Islet of Langerhans (tissue), 1 donor: ENCODE measurements at regions not wholly inside any gene's neighbourhood (a gene's known extent, or its start where the extent isn't known, plus 50 kb on each side); places are given as distances from the start of the nearest gene placed in this dataset.
"Not testable (repeated sequence)": the region's sequence is repeated elsewhere in the genome, so short reads cannot be mapped to it uniquely, and the experiment has no call there.

Experiments used
- FAIRE-seq: peaks from one replicate; lab custom pipeline; 2011; peaks lifted over from hg19 to GRCh38; lab: Jason Lieb, UNC

DNA sequence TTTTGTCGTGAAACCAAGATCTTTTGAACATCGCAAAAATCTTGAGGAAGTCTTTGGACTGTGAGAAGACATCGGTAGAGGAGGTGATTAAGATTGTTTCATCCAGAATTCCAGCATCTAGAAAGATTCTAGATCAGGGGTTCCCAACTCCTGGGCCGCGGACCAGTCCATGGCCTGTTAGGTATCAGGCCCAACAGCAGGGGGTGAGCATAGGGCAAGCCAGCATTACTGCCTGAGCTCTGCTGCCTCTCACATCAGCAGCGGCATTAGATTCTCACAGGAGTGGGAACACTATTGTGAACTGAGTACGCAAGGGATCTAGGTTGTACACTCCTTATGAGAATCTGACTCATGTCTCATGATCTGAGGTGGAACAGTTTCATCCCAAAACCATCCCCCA is 600.6 kb upstream of the CDH11 start:
- FAIRE-seq, result no peak

DNA sequence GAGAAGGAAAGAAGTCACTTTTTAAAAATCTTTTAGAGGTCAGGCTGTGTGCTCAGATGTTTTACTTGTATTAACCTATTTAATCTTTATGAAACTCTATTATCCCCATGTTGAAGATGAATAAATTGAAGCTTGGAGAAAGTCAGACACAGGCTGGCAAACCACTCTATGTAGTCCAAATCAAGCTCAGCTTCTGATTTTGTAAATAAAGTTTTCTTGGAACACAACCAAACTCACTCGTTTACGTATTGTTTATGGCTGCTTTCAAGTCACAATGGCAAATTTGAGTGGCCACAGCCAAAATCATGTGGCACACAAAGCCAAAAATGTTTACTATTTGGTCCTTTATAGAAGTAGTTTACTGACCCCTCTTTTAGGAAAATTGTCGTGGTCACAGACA is 596.0 kb upstream of the CDH11 start:
- FAIRE-seq, result no peak

DNA sequence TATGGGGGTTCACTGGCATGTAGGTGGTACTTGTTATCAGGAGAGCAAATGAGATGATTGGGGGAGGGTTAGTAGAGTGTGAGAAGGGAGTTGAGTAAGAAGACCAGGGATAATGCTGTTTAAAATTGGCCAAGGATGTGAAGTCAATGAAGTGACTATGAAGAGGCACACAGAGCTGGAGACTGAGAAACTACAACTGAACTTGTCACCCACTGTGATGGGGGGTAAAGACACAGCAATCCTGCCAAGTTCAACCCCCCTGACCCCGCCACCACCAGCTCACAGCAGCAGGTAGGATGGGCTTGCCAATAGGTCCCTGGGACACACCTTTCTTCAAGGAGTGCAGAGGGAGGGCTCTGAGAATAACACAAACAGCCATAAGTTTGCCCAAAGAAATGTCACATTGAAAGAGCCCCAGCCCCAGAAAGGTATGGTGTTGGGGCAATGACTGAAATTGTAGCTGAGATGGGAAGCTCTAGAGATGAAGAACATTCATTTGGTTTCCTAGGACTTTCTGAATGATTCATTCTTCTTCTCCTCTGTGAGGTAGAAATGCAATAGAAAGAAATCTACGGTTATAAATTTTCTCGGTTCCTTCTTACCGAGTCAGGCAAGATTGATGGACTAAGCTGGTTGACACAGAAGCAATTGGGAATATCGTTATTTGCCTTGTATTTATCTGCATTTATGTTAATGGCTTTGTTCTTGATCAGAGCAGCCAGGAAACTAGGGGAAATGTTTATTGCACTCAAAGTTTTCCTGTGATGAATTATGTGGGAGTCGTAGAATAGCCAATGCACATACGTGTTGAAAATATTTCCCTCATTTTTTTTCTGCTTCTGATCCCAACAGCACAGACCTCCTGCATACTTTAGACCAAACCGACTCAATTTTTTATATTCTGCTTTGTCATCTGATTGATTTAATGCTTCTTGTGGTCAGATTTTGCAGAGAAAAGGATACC is 595.2 kb upstream of the CDH11 start:
- no peak for FAIRE-seq

DNA sequence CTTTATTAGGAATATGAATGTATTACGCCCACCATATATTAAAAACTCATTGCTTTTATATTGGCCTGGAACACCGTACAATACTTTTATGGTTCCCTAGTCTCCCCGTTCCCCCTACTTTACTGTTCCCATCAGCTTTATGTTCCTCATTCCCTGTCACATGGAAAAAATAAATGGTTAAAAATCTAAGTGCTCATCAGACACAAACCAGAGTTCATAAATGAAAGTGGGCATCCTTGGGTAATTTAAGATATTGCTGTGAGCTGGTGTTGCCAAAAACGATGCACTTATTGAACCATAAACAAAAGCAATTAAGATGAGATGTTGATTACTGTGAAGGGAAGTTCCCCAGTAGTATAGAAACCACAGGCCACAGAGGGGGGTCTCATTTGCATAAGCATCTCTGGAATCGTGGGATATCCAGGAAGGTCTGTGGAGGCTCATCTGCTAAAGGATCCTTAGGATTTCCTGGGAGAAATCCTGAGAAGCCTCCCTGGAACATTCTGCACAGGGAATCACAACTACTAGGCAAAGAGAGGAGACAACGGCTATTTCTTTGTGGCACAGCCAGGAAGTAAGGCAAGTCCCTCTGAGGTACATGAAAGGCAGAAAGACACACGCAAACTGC is 591.4 kb upstream of the CDH11 start:
- FAIRE-seq, result no peak

DNA sequence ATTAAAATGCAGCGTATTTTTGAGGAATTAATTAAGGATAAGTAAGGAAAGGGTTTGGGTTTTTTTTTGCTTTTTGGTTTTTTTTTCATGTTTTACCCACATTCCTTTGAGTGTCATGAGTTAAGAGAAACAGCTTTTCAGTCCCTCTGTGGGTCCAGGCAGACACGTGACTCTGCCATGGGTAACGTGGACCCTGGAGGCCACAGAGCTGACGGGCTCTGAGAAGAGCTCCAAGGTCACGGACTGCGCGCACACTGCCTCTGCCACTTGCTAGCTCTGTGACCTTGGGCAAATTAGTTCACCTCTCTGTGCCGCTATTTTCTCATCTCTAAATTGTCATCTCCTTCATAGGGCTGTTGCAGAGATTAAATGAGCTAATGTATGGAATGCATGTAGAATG is 588.2 kb upstream of the CDH11 start:
- FAIRE-seq, result no peak

DNA sequence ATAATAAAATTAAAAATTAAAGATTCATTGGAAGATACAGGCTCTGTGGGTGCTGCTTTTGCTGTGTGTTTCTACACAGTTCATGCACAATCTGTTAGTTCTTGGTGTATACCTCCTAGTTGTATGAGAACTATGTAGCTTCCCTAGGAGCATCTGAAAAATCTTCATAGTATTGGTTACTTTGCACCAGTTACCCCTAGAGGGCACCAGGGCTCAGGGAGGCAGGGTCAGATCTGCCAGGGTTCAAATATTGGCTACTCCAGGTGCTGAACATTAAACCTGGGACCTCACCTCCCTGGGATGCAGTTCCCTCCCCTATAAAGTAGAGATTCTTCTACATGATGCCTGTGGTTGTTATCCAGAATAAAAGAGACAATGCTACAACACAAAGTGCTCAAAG is 583.0 kb upstream of the CDH11 start:
- no peak for FAIRE-seq

DNA sequence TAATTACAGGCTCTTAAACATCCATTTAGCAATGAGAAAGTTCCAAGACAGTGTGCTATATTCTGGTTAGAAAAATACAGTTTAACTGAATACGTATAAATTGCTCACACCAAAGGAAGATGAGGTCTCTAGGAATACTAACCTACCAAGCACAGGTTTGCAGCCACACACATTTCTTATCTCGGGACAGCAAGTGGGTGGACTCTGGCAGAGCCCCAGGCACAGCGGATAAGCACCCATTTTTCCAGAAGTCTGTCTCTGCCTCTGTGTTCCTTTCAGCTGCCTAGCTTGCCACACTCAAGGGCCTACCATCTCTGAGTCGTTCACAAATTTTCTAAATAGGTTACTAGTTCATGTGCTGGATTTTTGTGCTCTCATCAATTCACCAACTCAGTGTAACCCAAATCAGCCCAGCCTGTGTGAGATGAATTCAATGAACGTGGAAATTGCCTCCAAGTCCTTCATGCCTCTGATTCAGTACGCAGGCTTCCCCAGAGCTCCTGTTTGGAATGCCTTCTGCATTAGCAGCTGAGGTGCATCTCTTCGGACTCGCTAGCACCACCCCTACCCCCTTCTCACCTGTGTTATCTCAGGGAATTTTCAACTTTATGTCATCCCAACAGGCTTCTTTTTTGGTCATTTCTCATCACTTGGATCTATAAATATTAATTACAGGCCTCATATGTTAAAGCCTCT is 581.0 kb upstream of the CDH11 start:
- FAIRE-seq, result no peak

DNA sequence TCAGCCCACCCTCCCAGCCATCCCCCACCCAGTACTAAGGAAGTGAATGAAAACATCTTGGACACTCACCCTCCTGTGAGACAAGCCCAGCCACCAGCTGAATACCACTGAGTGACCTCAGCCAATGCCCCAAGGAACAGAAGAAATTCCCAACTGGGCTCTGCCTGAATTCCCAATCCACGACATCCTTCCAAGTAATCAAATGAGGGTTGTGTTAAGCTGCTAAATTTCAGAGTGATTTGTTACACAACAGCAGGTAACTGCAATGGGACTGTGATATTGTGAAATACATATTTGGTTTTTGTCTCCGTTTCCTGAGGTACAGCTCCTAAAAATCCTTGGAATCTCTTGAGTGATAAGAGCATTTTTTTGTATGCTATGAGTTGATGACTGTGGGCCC is 578.7 kb upstream of the CDH11 start:
- FAIRE-seq, result no peak

DNA sequence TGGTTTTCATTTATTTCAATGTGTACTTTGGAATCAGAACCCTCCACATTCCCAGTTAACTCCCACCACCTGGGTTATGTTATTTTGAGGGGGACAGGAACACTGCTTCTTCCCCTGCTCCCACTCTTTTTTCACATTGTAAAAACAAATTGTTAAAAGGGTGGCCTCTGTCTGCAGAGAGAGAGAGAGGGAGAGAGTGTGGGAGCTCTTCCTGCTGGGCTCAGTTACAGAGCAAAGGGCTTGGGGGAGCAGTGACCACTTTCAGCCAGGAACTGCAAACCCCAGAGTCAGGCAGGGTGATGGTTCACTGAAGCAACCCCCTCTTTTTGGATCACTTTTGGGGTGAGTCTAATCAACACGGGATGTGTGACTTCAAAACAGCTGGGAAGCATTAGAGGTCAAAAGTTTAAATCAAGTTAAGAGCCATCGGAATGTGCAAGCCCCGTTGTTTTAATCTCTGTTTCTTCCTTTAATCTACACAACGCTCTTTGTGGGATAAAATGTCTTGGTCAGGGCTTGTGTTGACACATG is 577.0 kb upstream of the CDH11 start:
- no peak for FAIRE-seq

DNA sequence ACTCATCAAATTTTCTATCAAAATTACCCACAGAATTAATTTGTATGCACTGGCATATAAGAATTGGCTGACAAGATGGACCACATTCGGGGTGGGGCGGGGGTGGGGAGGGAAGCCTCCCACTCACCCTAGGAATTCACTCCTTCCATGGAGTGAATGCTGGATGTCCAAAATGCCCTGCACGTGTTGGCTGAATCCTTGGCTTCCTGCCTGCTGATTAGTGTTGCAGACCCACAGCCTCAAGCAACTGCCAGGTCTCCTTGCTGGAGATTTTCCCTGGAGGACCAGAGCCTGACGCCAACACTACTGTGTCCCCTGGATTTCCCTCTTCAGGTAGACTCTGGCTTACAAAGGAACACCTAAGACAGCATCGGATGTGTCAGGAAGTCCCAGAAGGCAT is 575.7 kb upstream of the CDH11 start:
- no peak for FAIRE-seq

DNA sequence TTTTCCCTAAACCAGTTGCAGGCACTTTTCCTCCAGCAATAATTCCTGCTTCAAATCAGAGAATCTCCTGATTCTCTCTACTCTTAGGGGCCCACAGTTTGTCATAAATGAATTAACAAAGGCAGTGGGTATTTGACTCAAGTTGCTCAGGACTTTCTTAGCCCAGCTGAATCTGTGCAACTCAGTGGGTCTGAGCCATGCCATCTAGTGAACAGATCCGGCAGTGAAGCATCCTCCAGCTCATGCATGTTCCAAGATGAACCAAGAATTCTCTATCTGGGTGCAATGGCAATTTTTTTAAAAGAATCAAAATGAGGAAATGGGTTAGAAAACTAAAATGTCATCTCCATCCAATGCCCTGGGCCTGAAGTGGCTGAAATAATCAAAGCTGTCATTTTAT is 575.2 kb upstream of the CDH11 start:
- FAIRE-seq, result no peak

DNA sequence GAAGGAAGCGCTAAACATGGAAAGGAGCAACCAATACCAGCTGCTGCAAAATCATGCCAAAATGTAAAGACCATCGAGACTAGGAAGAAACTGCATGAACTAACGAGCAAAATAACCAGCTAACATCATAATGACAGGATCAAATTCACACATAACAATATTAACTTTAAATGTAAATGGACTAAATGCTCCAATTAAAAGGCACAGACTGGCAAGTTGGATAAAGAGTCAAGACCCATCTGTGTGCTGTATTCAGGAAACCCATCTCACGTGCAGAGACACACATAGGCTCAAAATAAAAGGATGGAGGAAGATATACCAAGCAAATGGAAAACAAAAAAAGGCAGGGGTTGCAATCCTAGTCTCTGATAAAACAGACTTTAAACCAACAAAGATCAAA is 570.0 kb upstream of the CDH11 start:
- not testable (repeated sequence) for FAIRE-seq

DNA sequence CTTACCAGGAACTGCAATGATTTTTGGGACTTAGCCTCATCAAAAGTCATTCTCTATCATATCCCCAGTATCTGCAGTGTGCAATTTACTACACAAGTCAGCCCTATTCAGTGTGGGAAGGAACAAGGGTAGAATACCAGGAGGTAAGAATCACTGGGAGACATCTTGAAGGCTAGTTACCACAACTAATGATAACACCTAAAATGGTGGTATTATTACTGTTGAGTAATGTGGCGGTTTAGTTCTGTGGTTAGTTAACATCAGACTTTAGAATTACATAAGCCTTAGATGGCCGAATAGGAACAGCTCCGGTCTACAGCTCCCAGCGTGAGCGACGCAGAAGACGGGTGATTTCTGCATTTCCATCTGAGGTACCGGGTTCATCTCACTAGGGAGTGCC is 567.9 kb upstream of the CDH11 start:
- no peak for FAIRE-seq

DNA sequence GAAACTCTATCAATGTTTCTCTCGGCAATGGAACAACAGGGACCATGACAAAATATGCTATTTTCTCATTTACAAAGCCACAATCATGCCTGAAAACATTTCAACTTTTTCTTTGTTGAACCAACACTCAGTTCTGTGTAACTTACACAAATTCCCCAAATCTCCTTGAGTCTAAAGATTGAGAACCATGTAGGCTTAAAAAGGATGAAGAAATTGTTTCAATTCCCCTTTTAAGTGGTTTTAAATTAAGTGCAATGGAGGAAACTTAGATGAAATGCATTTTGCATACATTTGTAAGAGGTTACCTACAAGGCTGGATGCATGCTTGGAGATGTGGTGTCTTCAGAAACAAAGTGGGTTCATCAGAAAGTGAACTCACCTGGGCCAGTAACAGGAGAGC is 566.4 kb upstream of the CDH11 start:
- no peak for FAIRE-seq

DNA sequence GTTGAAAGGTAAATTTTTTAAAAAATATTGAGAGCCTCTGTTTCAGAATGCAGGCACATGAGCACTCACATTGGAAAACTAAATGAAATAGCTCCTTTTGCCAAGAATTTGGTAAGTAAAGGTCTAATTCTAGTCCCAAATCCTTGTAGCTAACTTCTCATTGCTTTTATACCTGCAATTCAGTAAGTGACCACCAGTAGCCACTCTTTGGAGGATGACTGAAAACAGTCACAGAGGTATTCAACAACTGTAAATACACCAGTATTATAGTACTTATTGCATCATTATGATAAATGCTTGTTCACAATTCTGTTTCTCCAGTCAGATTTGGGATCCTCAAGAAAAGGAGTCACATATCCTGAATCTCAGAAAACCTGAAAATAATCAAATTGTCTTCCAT is 562.4 kb upstream of the CDH11 start:
- no peak for FAIRE-seq

DNA sequence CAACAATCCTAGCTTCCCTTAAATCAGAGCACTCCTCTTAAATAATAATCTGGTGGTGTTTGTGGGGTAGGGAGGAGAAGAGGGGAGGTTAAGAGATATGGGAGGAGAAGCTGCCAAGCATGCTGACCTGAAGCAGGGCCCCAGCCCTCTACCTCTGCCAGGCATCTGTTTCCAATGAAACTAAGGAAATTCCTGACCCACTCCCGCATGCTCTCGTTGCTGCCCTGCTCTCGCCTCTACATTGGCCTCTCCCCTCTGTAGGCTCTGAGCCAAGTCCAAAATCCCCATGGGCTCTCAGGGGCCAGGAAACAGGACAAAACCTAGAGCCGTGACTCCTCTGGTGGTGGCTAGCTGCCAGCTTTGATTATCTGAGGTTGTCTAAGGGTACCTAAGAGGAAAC is 559.5 kb upstream of the CDH11 start:
- no peak for FAIRE-seq

DNA sequence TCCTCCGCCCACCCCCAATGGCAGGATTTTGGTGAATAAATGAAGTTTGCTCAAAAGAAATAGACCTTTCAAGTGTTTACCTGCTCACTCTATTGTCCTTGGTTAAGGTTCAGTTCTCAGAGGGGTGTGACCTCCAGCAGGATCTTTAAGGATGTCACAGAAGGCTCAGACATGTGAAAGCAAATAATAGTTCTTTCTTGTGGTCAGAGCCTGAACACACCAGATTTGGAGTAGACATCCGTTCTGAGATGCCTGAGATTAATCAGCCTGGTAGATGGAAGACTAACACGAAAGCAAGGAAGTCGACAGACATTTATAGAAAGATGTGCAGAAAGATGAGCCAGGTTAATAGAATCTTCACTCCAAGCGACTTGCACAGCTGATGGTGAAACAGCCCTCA is 557.9 kb upstream of the CDH11 start:
- no peak for FAIRE-seq

DNA sequence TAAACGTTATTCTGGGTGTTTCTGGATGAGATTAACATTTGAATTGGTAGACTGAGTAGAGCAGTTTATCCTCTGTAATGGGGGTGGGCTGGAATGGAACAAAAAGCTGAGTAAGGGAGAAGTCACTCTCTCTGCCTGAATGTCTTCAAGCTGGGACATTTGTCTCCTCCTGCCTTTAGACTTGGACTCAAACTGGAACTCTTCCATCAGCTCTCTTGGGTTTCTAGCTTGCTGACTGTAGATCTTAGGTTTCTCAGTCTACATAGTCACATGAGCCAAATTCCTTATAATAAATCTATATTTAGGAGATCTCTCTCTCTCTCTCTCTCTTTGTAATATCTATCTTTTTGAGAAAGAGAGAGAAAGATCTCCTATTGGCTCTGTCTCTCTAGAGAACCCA is 553.3 kb upstream of the CDH11 start:
- no peak for FAIRE-seq

DNA sequence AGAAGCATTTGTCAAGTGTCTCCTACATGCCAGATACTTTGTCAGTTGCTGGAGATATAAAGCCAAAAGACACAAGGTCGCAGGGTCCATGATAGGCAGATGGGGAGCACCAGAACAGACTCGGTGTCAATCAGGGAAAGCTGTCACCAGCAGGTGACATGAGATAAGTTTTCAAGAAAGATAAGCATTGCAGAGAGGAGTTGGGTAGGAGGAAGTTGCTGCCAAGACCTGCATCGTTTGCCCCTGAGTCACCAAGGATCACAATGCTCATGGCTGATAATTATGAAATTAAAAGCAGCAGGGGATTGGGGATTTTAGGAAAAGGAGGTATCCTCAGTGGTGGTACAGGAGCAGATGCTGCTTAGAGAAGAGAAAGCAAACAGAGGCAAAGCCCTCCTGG is 551.1 kb upstream of the CDH11 start:
- FAIRE-seq, result no peak

DNA sequence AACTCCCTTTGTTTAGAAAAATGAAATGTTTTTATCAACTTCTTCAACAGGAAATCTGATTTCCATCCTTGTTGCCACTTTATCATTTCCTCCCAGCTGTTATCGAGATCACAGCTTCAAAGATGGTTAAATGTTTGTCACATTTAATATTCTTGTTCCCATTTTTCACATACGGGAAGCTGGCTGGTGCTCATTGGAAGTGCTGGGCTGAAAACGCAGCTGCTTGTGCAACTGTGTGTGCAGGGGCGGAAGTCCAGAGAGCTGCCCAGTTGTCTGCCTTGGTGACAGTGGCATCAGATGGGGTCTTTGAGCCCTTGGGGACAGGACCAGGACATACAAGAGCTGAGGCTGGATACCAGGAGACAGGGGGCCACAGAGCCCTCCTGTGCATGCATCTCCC is 549.2 kb upstream of the CDH11 start:
- FAIRE-seq, result no peak

DNA sequence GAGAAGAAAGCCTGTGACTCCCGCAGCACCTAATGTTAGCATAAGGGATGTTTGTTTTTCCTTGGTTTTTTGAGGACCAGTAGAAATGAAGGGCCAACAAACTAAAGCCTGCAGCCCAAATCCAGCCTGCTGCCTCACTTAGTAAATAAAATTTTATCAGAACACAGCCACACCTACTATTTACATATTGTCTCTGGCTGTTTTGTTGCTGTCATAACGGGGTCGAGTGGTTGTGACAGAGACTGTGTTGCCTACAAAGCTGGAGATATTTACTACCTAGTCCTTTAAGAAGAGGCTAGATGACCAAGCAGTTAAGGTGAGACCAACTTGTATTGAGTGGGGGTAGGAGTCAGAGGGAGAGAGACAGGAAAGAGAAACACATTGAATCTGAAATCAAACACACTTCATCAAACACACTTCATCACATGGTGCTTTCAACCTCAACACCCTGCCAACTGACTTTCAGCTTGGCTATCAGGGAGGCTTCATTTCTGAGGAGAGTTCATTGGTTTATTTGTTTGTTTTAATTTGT is 546.3 kb upstream of the CDH11 start:
- no peak for FAIRE-seq

DNA sequence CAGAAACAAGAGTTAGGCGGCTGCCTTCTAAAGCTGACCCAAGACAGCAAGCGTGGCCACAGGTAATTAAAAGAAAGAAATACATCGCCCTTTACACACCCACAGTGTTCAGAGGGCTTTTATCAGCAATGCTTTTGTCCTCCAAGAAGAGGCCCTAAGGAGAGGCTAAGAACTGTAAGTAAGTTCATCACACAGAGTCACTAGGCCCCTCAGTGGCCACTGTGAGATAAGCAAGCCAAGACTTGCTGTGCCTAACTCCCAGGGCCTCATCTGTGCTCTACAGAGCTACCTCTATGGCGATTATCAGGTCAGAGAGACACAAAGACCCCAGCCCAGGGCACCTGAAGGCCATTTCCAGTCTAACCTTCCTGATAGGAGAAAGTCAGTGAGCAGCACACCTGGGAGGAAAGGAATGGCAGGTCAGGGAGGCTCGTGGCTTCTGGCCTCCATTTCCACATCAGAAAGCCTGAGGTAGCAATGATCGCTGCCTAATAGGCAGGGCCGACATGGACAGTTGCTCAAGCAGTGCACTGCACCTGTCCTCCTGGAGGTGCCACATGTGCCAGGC is 545.2 kb upstream of the CDH11 start:
- FAIRE-seq, result no peak
